ENCODE measurements at regions not wholly inside any gene's neighbourhood (a gene's known extent, or its start where the extent isn't known, plus 50 kb on each side); places are given as distances from the start of the nearest gene placed in this dataset.

DNA sequence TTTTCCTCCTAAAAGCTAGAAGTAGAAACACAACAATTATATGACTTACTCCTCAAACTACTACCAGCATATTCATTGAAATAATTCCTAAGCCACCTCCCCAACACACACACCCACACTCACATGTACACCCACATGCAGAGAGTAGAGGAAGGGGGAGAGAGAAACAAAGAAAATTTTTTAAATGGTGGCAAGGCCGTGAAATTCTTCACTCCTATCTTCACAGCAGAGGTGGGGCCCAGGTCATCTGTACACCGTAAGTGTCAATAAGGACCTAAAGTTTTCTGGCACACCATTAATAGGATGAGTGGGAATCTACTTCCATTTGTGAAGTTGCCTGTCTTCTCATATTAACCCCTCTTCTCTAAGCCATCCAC, 73.9 kb upstream of the EGLN3 start:
- TF ChIP-seq, protein P1, sequence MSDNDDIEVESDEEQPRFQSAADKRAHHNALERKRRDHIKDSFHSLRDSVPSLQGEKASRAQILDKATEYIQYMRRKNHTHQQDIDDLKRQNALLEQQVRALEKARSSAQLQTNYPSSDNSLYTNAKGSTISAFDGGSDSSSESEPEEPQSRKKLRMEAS (IDR thresholded peaks at IDR 0.05): no peak
- TF ChIP-seq HEYL (CRISPR knock-in tag; IDR thresholded peaks at IDR 0.05): no peak
- TF ChIP-seq ZC3H11A (IDR thresholded peaks at IDR 0.05): no peak
- no peak for TF ChIP-seq HDAC2 (IDR thresholded peaks at IDR 0.05)
- TF ChIP-seq SMC3 (IDR thresholded peaks at IDR 0.05): no peak
- no peak for TF ChIP-seq NFE2L2 (conservative IDR thresholded peaks at IDR 0.05; ENCODE audit: low read length)
- TF ChIP-seq KDM5A (IDR thresholded peaks at IDR 0.05): no peak
- TF ChIP-seq FOSB (CRISPR knock-in tag; IDR thresholded peaks at IDR 0.05): no peak
- no peak for TF ChIP-seq RFX5 (IDR thresholded peaks at IDR 0.05)
- TF ChIP-seq ZFP36 (IDR thresholded peaks at IDR 0.05; ENCODE audit: borderline replicate concordance, partially characterized antibody): no peak
- TF ChIP-seq CBX2 (IDR thresholded peaks at IDR 0.05; ENCODE audit: borderline replicate concordance, low read depth): no peak
- no peak for TF ChIP-seq POLR2AphosphoS2 (conservative IDR thresholded peaks at IDR 0.05; ENCODE audit: low read length)
- no peak for TF ChIP-seq FOXS1 (CRISPR knock-in tag; IDR thresholded peaks at IDR 0.05)
- no peak for TF ChIP-seq ESRRA (IDR thresholded peaks at IDR 0.05; ENCODE audit: borderline replicate concordance, low read length)
- TF ChIP-seq BHLHE40 (IDR thresholded peaks at IDR 0.05; ENCODE audit: low read depth, low read length): no peak
- TF ChIP-seq CHD4 (IDR thresholded peaks at IDR 0.05; ENCODE audit: borderline replicate concordance): no peak
- TF ChIP-seq HOXB5 (CRISPR knock-in tag; IDR thresholded peaks at IDR 0.05): no peak
- Histone ChIP-seq H3K4me3 (no peak overlapping the region), H3K4me1 (no peaks in the 10 kb centered on the region), H3K27ac (no peak overlapping the region), H3K9me3 (no peaks in the 10 kb centered on the region), H3K4me2 (no peak overlapping the region)
- CTCF ChIA-PET: interaction anchor here (1.5 kb wide), 1 partner anchor 11 kb away, joined by 4 read pairs; no protein-coding TSS in a partner anchor
- POLR2A ChIA-PET: no interaction called here
- 69% methylated on average over 2 of the region's 2 CpGs for WGBS (ENCODE audit: missing lambda C conversion rate)
- no peak for ATAC-seq
- no peak for FAIRE-seq
- no peak for DNase-seq (ENCODE audit: low read depth in 1 of 2, low spot score in 1 of 2)

DNA sequence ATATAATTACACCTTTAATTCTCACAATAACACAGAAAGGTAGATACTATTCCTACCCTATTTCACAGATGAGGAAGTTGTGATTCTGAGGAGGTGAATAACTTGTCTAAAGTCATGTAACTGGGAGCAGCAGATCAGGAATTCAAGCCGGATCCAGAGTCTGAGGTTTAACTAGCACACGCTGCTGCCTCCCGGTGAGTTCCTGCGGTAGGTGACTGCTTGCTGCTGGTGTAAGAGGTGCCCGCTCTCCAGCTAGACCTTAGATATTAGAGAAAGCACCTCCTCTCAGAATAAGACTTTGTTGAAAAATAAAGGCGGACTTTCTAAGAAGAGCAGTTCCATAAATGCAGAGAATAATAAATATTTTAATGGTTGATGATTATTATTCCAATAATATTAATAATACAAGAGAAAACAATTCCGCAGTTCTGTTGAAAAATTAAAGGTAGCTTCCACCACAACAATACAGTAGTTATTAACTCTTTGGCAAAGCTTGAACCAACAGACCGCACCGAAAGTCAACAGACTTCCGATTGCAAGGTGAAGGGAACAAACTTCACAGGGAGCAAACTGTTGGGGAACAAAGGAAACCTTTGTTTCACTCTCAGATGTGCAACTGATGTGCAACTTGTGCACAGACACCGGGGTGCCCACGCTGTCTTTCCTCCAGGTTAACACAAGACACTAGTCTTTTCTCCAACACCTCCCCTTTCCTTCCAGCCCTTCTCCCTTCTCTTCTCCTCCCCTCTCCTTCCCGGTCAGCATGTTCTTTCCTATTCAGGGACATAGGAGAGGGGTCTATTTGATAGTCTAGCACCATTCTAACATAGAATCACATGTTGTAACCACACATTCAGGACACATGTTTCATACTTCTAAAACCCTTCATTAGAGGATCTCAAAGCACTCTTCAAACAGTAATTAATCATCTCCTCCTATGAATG, 73.2 kb upstream of the EGLN3 start:
- DNase-seq (ENCODE audit: low read depth in 1 of 2, low spot score in 1 of 2) (no peak), FAIRE-seq (no peak), ATAC-seq (0 out of 6 replicates have a peak, but pooled peaks of 1 of the 2 experiments have one; percentile 30)
- POLR2A ChIA-PET: no interaction called here
- no peak overlapping the region for H3K27ac ChIP-seq
- CTCF ChIA-PET: interaction anchor here (1.5 kb wide), 1 partner anchor 11 kb away, joined by 4 read pairs; no protein-coding TSS in a partner anchor
- H3K4me1 ChIP-seq: no peaks in the 10 kb centered on the region
- H3K4me3 ChIP-seq: no peak overlapping the region
- no peak overlapping the region for H3K4me2 ChIP-seq
- WGBS (ENCODE audit: missing lambda C conversion rate): 69% methylated on average over 13 of the region's 13 CpGs
- TF ChIP-seq, protein P2, sequence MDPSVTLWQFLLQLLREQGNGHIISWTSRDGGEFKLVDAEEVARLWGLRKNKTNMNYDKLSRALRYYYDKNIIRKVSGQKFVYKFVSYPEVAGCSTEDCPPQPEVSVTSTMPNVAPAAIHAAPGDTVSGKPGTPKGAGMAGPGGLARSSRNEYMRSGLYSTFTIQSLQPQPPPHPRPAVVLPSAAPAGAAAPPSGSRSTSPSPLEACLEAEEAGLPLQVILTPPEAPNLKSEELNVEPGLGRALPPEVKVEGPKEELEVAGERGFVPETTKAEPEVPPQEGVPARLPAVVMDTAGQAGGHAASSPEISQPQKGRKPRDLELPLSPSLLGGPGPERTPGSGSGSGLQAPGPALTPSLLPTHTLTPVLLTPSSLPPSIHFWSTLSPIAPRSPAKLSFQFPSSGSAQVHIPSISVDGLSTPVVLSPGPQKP (IDR thresholded peaks at IDR 0.05; ENCODE audit: low read depth, low read length): no peak
- TF ChIP-seq POLR2A (IDR thresholded peaks at IDR 0.05; ENCODE audit: low read length) (no peak), RARB (CRISPR knock-in tag; IDR thresholded peaks at IDR 0.05) (no peak), NPAS2 (CRISPR knock-in tag; IDR thresholded peaks at IDR 0.05; ENCODE audit: borderline replicate concordance) (no peak), CHD4 (IDR thresholded peaks at IDR 0.05; ENCODE audit: borderline replicate concordance) (no peak), EHF (CRISPR knock-in tag; IDR thresholded peaks at IDR 0.05) (no peak), FOSL2 (IDR thresholded peaks at IDR 0.05) (no peak), FOSL2 (CRISPR knock-in tag; IDR thresholded peaks at IDR 0.05) (no peak), KDM5A (IDR thresholded peaks at IDR 0.05) (no peak), JUNB (IDR thresholded peaks at IDR 0.05) (no peak)
- TF ChIP-seq, protein P3, sequence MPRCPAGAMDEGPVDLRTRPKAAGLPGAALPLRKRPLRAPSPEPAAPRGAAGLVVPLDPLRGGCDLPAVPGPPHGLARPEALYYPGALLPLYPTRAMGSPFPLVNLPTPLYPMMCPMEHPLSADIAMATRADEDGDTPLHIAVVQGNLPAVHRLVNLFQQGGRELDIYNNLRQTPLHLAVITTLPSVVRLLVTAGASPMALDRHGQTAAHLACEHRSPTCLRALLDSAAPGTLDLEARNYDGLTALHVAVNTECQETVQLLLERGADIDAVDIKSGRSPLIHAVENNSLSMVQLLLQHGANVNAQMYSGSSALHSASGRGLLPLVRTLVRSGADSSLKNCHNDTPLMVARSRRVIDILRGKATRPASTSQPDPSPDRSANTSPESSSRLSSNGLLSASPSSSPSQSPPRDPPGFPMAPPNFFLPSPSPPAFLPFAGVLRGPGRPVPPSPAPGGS (IDR thresholded peaks at IDR 0.05): no peak
- no peaks in the 10 kb centered on the region for H3K9me3 ChIP-seq
